NCI-H82 (cell line): ENCODE measurements at regions not wholly inside any gene's neighbourhood (a gene's known extent, or its start where the extent isn't known, plus 50 kb on each side); places are given as distances from the start of the nearest gene placed in this dataset.

Experiments used
- DNase-seq: peaks from one replicate; lab custom pipeline; 2025; lab: John Stamatoyannopoulos, UW

DNA sequence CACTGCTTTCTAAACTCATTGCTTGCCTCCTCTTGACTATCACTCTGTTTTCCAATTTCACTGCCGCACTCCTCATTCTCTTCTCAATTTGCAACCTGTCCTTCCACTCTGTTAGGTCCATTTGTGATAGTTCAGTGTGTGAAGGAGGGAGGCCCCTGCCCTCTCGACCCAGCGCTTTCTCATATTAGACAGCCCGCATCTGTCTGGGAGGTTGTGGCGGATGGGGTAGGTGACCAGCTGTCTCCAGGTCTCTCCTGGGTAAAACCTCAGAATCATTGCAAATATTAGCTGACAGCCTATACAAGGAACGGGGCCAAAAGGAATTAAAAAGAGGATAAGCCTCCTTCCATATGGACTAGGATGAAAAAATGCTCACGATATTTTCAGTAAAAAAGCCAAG, 358.3 kb downstream of the SHQ1 start:
- DNase-seq, result peak; percentile 88

DNA sequence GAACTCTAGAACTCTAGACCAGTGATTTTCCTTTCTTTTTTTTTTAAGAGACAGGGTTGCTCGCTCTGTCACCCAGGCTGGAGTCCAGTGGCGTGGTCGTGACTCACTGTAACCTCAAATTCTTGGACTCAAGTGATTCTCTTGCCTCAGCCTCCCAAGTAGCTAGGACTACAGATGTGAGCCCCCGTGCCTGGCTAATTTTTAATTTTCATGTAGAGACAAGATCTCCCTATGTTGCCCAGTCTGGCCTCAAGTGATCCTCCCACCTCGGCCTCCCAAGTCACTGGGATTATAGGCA, 359.6 kb downstream of the SHQ1 start:
- no peak for DNase-seq

- DNase-seq, result no peak
These were observed 360.1 kb downstream of the SHQ1 start for GRCh38 chr3:72487946-72488737.

DNA sequence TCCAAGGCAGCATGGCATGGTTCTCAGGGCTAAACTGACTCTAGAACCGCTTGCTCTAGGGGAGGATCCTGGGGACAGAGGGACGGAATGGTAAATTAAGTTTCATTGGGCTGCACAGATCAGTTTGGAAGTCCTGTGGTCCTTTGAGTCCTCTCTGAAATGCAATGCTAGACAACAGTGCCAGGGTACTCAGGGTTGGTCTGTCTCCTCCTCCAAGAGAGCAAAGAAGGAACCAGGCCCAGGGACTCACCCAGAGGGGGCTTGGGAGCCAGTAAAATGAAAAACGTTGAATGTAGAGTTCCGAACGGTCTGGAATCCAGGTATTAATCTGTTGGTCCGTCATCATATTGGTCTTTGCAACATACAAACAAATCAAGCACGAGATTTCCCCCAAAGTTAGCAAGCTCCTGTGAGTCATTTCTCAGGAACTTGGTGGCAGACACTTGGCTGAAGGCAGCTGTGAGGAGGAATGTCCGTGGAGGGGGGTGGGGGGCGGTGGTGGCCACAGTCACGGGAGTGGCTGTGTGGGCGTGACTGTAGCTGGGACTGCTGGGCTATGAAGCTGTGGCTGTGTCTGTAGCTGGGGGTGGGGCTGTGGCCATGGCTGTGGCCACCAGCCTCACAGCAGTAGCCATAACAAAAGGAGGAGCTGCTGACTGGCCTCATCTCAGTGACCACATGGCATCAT, 361.0 kb downstream of the SHQ1 start:
- no peak for DNase-seq

DNA sequence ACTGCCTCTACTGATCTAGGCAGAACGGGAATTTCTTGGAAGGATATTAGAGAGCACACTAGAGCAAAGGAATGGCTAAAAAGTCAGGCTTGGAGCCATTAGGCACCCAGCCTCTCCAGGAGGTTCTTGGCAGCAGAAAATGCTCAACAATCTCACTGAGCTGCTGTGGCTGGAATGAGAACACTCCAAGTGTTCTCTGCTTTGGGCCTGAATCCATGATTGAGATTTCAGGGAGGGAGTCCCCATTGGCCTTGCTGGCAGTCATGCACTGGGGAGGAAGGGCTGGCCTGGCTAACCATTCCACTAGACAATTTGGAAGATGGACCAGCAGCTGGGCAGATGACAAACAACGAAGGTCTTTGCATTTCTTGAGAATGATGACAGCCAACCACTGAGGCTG, 362.6 kb downstream of the SHQ1 start:
- no peak for DNase-seq

- no peak for DNase-seq
These were observed 364.6 kb downstream of the SHQ1 start for GRCh38 chr3:72483554-72484104.

GRCh38 chr3:72482589-72483321, 365.5 kb downstream of the SHQ1 start:
- DNase-seq, result no peak

GRCh38 chr3:72481542-72481941, 366.7 kb downstream of the SHQ1 start:
- DNase-seq, result no peak

- DNase-seq, result no peak
These were observed 367.9 kb downstream of the SHQ1 start for GRCh38 chr3:72480366-72480765.

DNA sequence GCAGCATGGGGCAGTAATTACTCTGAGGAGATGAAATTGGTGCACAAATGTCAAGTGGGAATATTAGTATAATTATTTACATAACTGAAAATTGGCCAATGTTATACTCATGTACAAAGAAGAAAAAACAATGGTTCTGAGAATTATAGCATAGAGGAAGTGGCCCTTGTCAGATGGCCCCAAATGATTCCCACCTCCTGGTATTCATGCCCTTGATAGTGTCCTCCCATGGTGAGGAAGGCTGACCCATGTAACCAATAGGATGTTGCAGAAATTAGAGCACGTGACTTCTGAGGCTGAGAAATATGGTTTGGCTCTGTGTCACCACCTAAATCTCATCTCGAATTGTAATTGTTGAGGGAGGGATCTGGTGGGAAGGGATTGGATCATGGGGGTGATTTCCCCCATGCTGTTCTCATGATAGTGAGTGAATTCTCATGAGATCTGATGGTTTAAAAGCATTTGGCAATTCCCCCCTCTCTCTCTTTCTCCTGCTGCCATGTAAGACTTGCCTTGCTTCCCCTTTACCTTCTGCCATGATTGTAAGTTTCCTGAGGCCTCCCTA, 368.5 kb downstream of the SHQ1 start:
- no peak for DNase-seq

- DNase-seq, result no peak
These were observed 372.1 kb downstream of the SHQ1 start for GRCh38 chr3:72476139-72476483.

DNA sequence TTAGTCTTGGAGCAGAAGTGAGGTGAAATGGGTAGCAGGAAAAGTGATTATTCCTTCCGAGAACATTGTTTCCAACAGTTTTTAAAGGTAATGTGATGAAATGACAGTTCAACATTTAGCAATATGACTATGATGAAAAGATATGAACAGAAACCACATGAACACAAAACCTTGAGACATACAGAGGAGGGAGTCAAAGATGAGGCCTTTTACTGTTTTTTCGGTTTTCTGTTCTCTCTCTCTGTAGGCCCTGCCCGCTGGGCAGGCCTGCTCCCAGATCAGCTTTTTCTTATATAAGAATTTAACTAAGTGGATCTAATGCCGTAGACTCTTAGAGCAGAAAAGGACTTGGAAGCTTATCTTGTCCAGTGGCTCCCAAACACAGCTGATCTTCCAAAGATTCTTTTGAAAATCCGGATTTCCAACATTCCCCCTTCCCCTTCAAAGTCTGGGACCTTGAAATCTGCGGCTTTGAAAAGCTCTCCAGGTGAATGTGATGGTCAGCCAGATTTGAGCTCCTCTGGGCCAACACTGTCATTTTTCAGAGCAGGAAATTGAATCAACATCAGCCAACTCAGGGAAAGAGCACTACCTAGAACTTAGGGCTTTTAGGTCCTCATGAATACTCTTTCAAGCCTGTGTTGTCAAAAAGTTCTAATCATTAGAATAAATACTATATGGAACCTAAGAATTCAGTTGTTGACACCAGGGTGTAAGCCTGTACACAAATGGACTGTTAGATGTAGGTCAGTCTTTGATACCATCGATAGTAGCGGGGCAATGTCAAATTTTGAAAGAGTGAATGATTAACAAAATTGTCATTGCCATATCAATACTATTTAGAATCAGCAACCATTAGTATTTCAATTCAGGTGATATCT, 372.7 kb downstream of the SHQ1 start:
- no peak for DNase-seq

- DNase-seq, result no peak
These were observed 373.5 kb downstream of the SHQ1 start for GRCh38 chr3:72474775-72475174.

DNA sequence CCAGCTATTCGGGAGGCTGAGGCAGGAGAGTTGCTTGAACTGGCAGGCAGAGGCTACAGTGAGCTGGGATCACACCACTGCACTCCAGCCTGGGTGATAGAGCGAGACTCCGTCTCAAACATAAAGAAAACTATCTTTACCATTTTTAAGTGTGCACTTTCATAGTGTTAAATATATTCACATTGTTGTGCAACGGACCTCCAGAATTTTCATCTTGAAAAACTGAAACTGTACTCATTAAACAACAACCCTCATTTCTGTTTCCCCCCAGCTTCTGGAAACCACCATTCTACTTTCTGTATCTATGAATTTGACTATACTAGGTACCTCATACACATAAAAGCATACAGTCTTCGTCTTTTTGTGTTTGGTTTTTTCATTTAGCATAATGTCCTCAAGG, 375.1 kb downstream of the SHQ1 start:
- no peak for DNase-seq

- DNase-seq, result no peak
These were observed 377.3 kb downstream of the SHQ1 start for GRCh38 chr3:72470904-72471417.

DNA sequence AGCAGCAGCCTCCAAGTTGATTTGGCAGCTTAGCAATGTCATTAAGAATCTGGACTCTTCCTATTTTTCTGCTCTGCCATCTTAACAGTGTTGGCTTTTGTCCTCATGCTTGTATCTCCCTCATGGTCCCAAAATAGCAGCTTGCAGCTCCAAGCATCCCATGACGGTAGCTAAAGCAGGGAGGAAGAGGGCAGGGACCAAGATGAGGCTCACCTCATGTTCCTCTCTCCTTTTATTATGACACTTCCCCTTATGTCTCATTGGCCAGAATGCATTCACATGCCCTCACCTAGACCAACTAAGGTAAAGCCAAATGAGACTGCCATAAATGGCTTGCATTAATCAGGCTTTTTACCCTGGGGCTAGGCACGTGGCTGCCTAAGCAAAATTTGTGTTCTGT, 382.4 kb downstream of the SHQ1 start:
- DNase-seq, result no peak

DNA sequence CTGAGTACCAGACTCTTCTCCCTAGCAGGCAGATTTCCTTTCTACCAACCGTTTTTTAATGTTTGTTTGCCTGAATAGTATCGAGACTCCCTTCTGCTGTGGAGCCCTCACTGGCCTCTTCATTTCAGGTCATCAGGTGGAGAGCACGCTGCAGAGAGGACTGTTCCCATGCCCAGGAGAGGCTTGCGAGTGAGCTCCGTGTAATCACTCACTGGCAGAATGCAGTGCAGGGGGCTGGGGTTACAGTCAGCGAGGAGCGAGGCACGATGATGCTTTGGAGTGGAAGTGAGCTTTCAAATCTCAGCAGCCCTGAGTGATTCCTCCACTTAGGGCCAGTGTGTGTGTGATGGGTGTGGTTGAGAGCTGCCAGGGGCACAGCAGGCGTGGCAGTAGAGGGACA, 385.2 kb downstream of the SHQ1 start:
- no peak for DNase-seq

- peak; percentile 60 for DNase-seq
These were observed 385.6 kb downstream of the SHQ1 start for GRCh38 chr3:72462595-72463011.

GRCh38 chr3:72461787-72462186, 386.5 kb downstream of the SHQ1 start:
- no peak for DNase-seq

- DNase-seq, result no peak
These were observed 387.8 kb downstream of the SHQ1 start for GRCh38 chr3:72460205-72461174.
